ENCODE measurements at regions not wholly inside any gene's neighbourhood (a gene's known extent, or its start where the extent isn't known, plus 50 kb on each side); places are given as distances from the start of the nearest gene placed in this dataset.

DNA sequence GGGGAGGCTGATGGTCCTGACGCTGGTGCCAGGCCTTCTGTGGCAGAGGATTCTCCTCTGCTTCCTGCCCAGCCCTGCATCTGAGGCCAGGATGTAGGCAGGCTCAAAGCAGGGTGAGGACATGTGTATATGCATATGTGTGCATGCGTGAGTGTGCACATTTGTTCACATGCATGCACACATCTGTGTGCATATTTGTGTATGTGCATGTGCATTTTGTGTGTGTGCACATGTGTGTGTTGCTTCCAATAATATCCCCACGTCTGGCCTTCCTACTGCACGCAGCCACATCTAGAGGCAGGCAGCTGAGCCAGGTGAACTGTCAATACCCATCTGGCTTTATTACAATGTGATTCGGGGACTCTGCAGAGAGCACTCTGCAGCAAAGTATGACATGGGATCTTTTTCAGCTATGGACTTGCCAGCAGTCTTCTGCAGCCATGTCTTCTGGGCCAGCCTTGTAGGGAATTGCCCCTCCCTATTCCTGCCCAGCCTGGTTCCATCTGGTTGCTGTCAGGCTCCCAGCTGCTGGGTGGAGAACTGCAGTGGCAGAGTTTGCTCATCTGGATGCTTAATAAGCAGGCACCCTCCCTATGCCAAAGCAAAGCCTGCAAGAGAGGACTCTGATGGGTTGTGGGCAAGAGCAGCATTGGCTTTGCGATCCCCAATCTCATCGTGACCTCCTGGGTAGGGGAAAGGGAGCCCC lies 140.7 kb downstream of the PFKFB3 start (continued):
- TF ChIP-seq NANOG (IDR thresholded peaks at IDR 0.05; ENCODE audit: insufficient read depth, low read depth, low read length, poor library complexity, severe bottlenecking) (no peak), SIX5 (IDR thresholded peaks at IDR 0.05; ENCODE audit: low read depth, low read length) (no peak), CTCF (IDR thresholded peaks at IDR 0.05; ENCODE audit: control extremely low read depth in 1 of 3, insufficient read depth in 1 of 3, low read depth in 1 of 3, low read length in 3 of 3) (no peak), TAF7 (optimal IDR thresholded peaks at IDR 0.05; ENCODE audit: borderline replicate concordance, low read depth, low read length) (no peak), GABPA (IDR thresholded peaks at IDR 0.05; ENCODE audit: borderline replicate concordance, insufficient read depth, low read length) (no peak), CBX5 (IDR thresholded peaks at IDR 0.05; ENCODE audit: low read depth, low read length) (no peak)
- TF ChIP-seq, protein P1, sequence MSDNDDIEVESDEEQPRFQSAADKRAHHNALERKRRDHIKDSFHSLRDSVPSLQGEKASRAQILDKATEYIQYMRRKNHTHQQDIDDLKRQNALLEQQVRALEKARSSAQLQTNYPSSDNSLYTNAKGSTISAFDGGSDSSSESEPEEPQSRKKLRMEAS (IDR thresholded peaks at IDR 0.05), result no peak

Data from H1 (cell line).